Calu3 (cell line): ENCODE measurements at regions not wholly inside any gene's neighbourhood (a gene's known extent, or its start where the extent isn't known, plus 50 kb on each side); places are given as distances from the start of the nearest gene placed in this dataset.
"Not testable (repeated sequence)": the region's sequence is repeated elsewhere in the genome, so short reads cannot be mapped to it uniquely, and the experiment has no call there.

Source experiments
- BruUV-seq: library from RNA; stranded (reverse); fragments of 400-500 nt; replicated peaks from 2 replicates; lab custom pipeline; 2021; lab: Mats Ljungman, UMichigan
- CTCF ChIA-PET: fragments of 300-600 bp; sonication (Branson Sonifier 250); formaldehyde crosslinking; loops from one replicate; lab custom pipeline; 2022; ENCODE audit warnings: antibody characterized with exemption; lab: Charles Lee
- DNase-seq: peaks from one replicate; pipeline ENCODE4 v3.0.0; 2022
- H3K27ac Mint-ChIP-seq: one replicate; pipeline ENCODE4 v1.8.0; 2022; ENCODE audit warnings: mixed read lengths; ENCODE audit not compliant: unreplicated experiment
- H3K27me3 Mint-ChIP-seq: one replicate; pipeline ENCODE4 v1.8.0; 2022; ENCODE audit warnings: mixed read lengths; ENCODE audit not compliant: unreplicated experiment
- H3K36me3 Mint-ChIP-seq: one replicate; pipeline ENCODE4 v1.8.0; 2022; ENCODE audit warnings: mild to moderate bottlenecking, moderate library complexity, mixed read lengths; ENCODE audit not compliant: insufficient read depth, unreplicated experiment
- H3K4me1 Mint-ChIP-seq: one replicate; pipeline ENCODE4 v1.8.0; 2022; ENCODE audit warnings: mild to moderate bottlenecking, low read depth, mixed read lengths; ENCODE audit not compliant: unreplicated experiment
- H3K4me3 Mint-ChIP-seq: one replicate; pipeline ENCODE4 v1.8.0; 2022; ENCODE audit warnings: mild to moderate bottlenecking, low read depth, moderate library complexity, mixed read lengths; ENCODE audit not compliant: unreplicated experiment
- H3K9me3 Mint-ChIP-seq: one replicate; pipeline ENCODE4 v1.8.0; 2022; ENCODE audit warnings: low read depth, mixed read lengths; ENCODE audit not compliant: unreplicated experiment
- CTCF ChIP-seq: fragments of 200-600 bp; IDR thresholded peaks from one replicate; pipeline ENCODE4 v1.8.0; 2022; ENCODE audit warnings: antibody characterized with exemption; ENCODE audit not compliant: unreplicated experiment
- intact Hi-C: fragments of 100-400 bp; cut with micrococcal nuclease; formaldehyde crosslinking; loops from one replicate; pipeline ENCODE4 v1.10.0; 2022; ENCODE audit not compliant: unreplicated experiment

GRCh38 chr16:85517154-85517553 is 96.0 kb upstream of the GSE1 start:
- H3K27ac Mint-ChIP-seq: no peak overlapping the region
- peaks cover 8% of the 10 kb centered on the region for H3K9me3 Mint-ChIP-seq

GRCh38 chr16:85517563-85518179 is 95.5 kb upstream of the GSE1 start:
- TF ChIP-seq CTCF: no peak
- CTCF ChIA-PET: no interaction called here
- H3K4me1 Mint-ChIP-seq: peaks cover 32% of the 10 kb centered on the region
- peaks cover 8% of the 10 kb centered on the region for H3K9me3 Mint-ChIP-seq
- no peak overlapping the region for H3K4me3 Mint-ChIP-seq
- no peak overlapping the region for H3K27ac Mint-ChIP-seq
- DNase-seq: no peak
- BruUV-seq: no TSS peak
- H3K27me3 Mint-ChIP-seq: no peaks in the 10 kb centered on the region
- intact Hi-C loops: no loop called here
- H3K36me3 Mint-ChIP-seq: peaks cover 21% of the 10 kb centered on the region

More at GRCh38 chr16:85517154-85517553, 96.0 kb upstream of the GSE1 start:
- no peak for DNase-seq
- Mint-ChIP-seq H3K36me3 (peaks cover 21% of the 10 kb centered on the region), H3K4me3 (no peak overlapping the region), H3K4me1 (peaks cover 27% of the 10 kb centered on the region), H3K27me3 (no peaks in the 10 kb centered on the region)
- CTCF ChIA-PET: no interaction called here
- intact Hi-C loops: no loop called here
- BruUV-seq: no TSS peak
- no peak for TF ChIP-seq CTCF

- Mint-ChIP-seq H3K4me1 (peaks cover 40% of the 10 kb centered on the region), H3K27ac (no peak overlapping the region), H3K9me3 (peaks cover 8% of the 10 kb centered on the region), H3K27me3 (no peaks in the 10 kb centered on the region), H3K4me3 (no peak overlapping the region), H3K36me3 (peaks cover 21% of the 10 kb centered on the region)
- CTCF ChIA-PET: no interaction called here
- BruUV-seq: no TSS peak
- no peak for TF ChIP-seq CTCF
- no peak for DNase-seq
- intact Hi-C loops: no loop called here
Observed at GRCh38 chr16:85518398-85519049, 94.6 kb upstream of the GSE1 start.

GRCh38 chr16:85519050-85519440 is 94.1 kb upstream of the GSE1 start:
- intact Hi-C loops, H3K4me3 Mint-ChIP-seq, H3K27me3 Mint-ChIP-seq, H3K27ac Mint-ChIP-seq, DNase-seq, BruUV-seq, CTCF ChIA-PET, H3K9me3 Mint-ChIP-seq: not testable (repeated sequence)
- peaks cover 41% of the 10 kb centered on the region for H3K4me1 Mint-ChIP-seq
- peaks cover 21% of the 10 kb centered on the region for H3K36me3 Mint-ChIP-seq
